Amniotic epithelial cell (primary cell): ENCODE measurements at regions not wholly inside any gene's neighbourhood (a gene's known extent, or its start where the extent isn't known, plus 50 kb on each side); places are given as distances from the start of the nearest gene placed in this dataset.
A peak's percentile ranks its signal among the peaks of the same experiment; 100 is the strongest.
"Not testable (repeated sequence)": the region's sequence is repeated elsewhere in the genome, so short reads cannot be mapped to it uniquely, and the experiment has no call there.

Source experiments
- DNase-seq: peaks from one replicate; pipeline ENCODE4 v3.0.0-alpha.2; 2010; ENCODE audit warnings: low read depth

DNA sequence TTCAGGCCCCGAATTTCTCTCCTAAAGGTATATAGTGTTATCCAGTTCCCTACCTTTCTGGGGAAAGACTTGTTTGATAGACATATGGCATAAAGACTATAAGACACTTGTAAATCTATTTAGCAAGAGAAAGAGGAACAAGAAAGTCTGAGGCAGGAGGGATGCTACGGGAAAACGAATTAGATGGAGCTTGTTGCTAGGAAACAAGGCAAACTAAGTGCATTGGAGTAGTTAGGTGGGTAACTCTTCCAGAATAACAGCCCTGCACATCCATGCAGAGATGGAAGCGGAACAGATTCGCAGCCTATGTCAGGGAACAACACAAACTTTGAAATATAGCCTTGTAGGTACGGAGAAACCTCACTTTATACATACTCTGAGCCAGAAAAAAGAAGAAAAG lies 810.3 kb upstream of the CRIM1 start:
- no peak for DNase-seq

DNA sequence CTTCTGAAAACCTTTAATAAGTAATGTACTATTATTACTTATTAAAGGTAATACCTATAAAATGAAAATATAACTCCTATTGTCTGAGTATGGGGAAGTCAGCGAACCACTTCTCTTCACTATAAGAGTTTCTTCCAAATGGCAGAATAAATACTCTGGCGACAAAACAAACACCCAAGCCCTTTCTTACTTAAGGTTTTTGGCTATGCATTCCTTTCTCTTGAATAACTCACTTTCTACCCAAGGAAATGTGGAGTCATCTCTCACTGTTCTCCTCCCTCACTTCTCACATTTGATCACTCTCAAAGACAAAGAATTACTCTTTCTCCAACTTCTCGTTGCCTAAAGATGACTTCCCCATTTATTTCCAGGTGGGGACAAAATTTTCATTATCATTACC lies 816.8 kb upstream of the CRIM1 start:
- no peak for DNase-seq

DNA sequence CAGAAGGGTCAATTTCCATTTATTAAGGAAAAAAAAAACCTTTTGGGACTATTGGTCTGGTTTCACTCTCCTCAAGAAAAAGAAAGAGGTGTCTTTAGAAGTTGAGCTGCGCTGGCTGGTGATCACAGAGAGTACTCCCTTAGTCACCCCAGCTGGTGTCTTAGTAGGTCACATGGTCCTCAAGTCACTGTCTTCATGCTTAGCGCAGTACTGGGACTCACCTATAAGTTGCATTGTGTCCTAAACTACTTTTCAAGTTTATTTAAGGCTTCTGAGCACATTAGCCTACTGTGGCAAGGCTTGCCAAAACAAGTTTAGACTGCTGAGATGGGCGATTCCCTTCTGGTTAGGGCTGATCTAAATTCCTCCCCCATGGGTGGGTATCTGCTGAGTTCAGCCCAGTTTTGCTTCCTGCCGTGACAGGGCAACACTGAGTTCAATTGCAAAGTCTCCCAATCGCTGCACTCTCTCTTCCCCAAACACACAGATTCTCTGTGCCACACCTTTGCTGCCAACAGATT lies 824.9 kb upstream of the CRIM1 start:
- no peak for DNase-seq

- no peak for DNase-seq
These were observed 828.8 kb upstream of the CRIM1 start for GRCh38 chr2:35526741-35527140.

DNA sequence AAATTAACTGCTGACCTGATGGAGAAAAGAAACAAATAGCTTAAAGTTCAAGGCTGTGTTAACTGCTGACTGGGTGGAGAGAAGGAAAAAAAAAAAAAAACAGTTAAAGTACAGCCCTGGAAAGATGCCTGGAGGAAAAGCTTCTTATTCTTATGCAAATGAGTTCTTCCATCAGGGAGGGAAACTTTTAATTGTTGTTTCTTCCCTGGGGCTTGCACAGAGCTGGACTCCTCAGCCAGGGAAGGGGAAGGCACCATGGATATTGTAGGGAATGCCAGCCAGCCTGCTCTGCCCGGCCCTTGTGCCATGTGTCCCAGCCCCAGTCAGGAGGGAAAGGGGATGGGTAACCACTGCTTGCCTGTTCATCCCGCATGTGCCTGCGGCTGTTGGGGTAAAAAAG lies 833.1 kb upstream of the CRIM1 start:
- DNase-seq: no peak

DNA sequence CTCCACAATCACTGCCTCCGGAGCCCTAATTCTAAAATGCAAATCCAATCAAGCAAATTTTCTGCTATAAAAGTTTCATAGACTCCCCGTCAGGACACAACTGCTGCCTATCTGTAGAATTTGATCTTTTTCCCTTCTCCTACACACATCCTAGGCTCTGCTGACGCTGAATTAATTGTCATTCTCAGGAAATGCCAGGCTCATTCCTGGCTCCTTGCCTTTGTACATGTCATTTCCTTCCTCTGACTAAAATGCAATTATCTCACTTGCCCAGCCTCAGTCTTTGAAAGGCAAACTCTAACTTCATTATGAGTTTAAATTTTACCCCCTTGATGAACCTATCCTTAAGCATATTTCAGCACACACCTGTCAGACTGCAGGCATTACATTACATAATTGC lies 844.9 kb upstream of the CRIM1 start:
- DNase-seq: no peak

DNA sequence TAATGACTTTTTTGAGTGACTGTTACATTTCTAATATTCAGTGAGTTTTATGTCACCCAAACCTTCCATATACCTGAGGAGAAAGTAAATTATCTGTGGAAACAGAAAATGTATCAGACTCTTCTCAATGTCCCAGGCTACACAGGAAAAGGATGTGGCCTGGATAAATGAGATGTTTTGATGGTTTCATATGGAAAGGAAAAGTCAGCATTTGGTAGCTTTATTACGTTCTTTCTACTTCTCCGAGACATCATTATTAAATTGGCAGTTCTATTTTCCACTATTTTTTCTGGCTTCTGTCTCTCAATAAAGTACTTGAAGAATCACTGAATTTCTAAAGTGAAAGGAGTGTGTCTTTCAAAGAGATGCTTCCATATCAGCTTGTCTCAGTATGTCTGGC lies 847.0 kb upstream of the CRIM1 start:
- no peak for DNase-seq

DNA sequence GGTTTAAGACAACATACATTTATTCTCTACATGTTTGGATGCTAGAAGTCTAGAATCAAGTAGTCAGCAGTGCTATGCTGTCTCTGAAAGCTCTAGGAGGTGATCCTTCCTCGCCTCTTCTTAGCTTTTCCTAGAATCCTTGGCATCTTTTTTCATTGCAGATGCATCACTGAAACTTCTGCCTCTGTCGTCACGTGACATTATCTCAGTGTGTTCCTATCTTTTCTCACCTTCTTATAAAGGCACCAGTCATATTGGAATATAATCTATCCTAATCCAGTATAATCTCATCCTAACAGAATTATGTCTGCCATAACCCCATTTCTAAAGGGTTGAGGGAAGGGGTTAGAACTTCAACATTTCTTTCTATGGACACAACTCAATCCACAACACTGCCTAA lies 851.2 kb upstream of the CRIM1 start:
- no peak for DNase-seq

DNA sequence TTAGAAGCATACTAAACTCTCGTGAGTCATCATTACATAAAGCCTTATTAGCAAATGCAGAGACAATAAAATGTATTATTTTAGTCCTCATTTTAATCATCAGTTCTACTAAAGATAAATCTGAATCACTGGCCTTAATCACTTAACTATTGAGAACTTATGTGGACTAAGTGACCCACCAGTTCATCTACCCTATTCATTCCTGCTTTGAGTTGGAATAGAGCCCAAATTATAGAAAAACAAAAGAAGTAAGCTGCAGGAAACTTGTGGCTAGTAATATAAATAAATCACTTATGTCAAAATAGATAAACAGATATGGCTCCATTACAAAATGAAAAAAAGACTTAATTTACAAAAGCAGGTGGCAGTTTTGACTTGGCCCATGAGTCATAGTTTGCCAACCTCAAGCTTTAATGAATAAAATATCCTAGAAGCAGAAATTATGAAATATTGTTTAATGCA lies 851.8 kb upstream of the CRIM1 start:
- DNase-seq: no peak

- DNase-seq: no peak
These were observed 852.3 kb upstream of the CRIM1 start for GRCh38 chr2:35503311-35503710.

DNA sequence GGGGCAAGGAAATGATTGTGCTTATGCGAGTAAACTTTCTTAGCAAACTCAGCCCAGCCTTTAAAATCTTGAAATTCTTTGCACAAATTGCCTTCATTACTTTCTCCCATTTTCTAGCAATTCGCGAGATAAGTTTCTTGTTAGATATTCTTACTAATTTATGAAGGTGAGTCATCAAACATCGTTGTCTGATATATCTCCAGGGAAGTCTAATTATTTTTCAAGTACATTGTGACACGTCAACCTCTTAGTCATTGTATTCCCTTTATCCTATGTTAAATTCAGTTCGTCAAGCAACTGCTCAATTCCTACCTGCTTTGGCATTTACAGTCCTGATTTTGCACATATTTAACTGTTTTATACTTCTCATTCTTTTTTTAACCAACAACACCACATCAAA lies 854.5 kb upstream of the CRIM1 start:
- no peak for DNase-seq

DNA sequence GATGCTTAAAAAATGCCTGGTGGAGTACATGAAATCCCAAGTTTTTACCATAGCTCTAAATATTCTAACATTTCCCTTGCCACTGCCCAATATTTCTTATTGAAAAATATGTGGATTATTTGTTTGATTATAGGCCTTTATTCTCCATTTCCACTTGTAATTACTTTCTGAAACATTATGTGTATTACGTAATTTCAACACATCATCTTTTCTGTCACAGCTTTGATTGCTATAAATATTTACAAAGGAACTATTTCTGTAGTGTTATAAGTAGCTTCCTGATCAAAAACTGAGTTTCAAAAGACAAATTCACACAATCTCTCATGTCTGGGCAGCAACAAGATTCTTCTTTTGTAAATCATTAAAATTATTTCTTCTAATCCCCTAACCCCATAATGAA lies 859.6 kb upstream of the CRIM1 start:
- no peak for DNase-seq

DNA sequence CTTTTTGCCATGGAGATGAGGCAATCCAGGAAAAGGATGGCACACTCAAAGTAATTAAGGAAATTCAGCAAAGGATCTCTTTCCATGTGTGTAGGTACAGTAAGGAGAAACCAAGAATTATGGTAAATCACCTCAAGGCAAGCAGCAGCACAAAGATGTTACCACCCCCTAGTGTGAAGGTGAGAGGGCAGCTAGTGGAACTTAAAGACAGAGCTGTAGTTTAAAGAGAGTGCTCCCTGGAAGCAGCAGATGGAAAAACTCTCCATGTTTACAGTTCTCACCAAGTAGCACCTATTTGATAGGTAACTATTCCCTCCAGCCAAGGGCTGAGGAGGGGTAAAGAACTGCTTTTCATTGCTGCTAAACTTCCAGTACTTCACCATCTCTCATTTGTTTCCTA lies 860.4 kb upstream of the CRIM1 start:
- DNase-seq: no peak

GRCh38 chr2:35478121-35478520 lies 877.5 kb upstream of the CRIM1 start:
- not testable (repeated sequence) for DNase-seq

GRCh38 chr2:35468245-35468644 lies 887.3 kb upstream of the CRIM1 start:
- no peak for DNase-seq

GRCh38 chr2:35463805-35464596 lies 891.6 kb upstream of the CRIM1 start:
- DNase-seq: no peak

GRCh38 chr2:35462226-35462998 lies 893.2 kb upstream of the CRIM1 start:
- peak; percentile 54 for DNase-seq

DNA sequence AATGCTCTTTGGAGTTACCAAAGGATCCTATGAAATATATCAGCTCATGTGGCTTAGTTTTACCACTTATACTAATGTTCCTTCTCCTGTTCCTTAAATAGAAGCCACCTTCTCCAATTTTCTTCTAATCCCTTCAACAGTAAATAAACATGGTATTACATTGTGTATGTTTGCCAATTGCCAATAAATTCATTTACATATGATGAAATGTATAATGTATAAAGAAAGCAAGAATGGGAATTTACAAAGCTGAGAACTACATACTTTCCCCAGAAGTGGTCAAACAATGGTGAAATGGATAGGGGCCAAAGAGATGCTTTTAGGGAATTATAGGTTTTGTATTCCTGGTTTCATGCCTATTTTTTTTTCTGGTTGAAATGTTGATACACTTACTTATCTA lies 894.2 kb upstream of the CRIM1 start:
- DNase-seq: no peak

DNA sequence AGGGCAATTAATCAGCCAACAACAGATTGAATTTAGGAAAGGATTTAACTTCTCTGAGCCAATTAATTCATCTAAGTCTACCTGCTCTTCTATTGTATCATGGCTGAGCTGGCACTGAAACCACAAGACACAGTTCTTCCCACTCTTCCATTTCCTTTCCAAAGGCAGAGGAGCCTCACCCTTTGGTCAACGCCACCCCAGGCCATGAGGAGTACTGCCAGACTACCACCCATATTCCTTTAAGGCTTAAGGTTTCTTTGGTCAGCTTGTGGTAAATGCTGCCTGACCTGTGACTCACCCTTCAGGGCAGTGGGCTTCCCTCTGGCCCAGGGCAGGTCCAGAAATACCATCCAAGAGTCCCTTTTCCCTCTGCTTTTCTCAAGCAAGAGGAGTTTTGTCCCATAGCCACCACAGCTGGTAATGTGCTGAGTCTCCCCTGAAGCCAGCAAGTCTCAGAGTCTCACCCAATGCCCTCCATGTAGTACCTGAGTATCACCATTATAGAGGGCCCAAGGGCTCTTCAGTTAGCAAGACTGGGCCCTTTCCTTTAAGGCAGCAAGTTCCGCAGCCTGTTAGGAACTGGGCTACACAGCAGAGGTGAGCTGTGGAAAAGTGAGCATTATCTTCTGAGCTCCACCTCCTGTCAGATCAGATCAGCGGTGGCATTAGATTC lies 900.5 kb upstream of the CRIM1 start:
- peak; percentile 49 for DNase-seq

DNA sequence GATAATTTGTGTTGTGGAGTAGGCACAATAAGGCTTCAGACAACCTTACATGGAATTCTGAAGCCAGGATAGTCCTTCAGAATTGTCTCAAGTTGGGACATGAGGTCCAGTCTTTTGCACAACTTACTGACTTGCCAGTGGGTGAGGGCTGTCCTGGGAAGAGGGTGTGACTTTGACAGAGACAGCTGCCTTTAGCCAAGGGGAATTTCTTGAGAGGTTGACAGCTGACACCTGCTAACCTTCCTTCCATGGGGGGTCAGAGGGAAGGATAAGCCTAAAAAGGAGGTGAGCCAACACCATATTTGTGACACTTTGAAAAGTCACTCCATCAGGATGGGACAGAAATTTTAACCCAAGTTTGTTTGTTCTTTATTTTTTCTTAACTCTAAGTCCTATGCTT lies 907.8 kb upstream of the CRIM1 start:
- no peak for DNase-seq

GRCh38 chr2:35447215-35447614 lies 908.4 kb upstream of the CRIM1 start:
- no peak for DNase-seq

DNA sequence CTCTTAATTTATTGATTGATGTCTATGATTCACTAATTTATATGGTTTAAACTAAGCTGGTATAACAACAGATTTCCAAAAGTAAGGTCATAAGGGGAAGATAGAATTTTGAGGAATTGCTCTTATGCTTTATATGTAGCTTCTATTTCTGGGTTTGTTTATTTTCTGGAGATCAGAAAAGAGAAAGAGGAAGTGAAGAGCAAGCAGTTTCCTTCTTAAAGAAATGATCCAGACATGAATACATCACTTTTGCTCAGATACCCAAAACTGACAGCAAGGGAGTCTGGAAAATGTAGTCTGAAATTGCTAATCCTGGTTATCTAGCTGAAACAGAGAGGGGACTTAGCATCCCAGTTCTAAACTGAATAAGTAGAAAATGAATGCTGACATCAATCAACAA lies 912.5 kb upstream of the CRIM1 start:
- DNase-seq: no peak

DNA sequence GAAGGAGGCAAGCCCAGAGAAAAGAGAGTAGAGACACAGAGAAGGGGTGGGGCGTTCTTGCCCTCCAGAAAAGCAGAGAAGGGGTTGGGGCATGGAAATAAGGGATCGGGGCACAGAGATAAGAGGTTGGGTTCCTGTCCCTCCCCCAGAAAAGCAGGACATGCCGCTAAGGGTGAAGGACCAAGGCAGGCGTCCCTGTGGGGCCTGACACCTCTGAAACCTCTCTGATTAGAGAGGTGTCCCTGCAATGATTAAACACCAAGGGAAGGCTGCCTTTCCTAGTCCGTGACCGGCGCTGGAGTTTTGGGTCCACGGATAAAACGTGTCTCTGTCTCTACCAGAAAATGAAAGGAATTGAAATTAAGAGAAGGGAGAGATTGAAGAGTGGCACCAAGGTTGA lies 914.0 kb upstream of the CRIM1 start:
- DNase-seq: not testable (repeated sequence)
